HK-2 (cell line): ENCODE measurements at regions not wholly inside any gene's neighbourhood (a gene's known extent, or its start where the extent isn't known, plus 50 kb on each side); places are given as distances from the start of the nearest gene placed in this dataset.

Experiments
- DNase-seq: peaks from one replicate; pipeline ENCODE4 v3.0.0-alpha.2; 2018; ENCODE audit not compliant: unreplicated experiment

DNA sequence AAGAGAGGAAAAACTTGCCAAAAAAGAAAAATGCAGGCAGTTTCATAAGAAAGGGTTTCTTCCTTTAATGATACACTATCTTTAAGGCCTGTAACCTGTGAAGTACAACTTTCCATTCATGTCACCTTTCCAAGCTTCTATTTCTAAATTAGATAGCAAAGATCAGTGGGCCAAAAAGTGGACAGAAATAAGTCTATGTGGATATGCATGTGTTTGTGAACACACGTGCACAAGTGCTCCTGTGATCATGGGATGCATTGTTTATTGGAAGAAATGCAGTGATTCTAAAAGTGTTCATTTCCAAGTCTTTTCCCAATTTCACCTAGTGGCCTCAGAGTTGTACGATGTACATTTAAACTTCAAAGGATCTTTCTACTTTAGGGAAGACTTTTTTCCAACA is 230.0 kb upstream of the BLID start:
- no peak for DNase-seq

DNA sequence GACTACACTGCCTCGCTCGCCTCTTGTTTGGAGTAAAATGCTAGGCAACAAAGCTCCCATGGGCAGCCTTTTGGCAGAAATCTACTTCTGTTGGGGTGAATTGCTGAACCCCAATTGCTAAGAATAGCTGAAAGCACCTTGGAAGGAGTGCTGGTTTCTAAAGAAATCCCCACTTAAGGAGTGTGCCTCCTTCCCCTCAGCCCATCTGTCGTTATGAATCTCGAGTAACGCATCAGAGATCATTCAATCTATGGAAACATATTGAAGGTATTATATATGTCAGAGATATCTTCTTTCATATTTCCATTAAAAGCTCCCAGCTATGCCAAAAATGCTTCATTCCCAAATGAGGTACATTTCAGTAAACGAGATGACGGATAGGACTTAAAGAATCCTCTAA is 229.6 kb upstream of the BLID start:
- no peak for DNase-seq

GRCh38 chr11:122344215-122344614 is 228.2 kb upstream of the BLID start:
- DNase-seq: no peak

GRCh38 chr11:122343210-122343609 is 227.2 kb upstream of the BLID start:
- DNase-seq: no peak

- DNase-seq: no peak
These were observed 226.2 kb upstream of the BLID start for GRCh38 chr11:122342089-122342744.

DNA sequence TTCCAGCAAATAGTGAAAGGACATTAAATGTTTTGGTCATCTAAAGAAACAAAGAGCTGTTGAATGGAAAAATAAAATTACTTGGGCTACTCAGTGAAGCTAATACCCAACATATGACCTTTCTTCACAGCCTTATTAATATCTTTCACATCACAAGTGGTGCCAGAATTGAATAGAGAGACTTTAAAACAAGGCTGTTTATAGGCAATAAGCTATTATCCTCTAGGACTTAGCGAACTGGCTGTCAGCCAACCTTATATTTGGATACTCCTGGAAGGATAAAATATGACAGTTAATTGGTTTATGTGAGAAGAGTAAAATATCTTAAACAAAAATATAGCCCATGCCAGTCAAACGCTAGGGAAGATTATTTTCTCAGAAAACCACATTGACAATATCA is 225.5 kb upstream of the BLID start:
- no peak for DNase-seq

DNA sequence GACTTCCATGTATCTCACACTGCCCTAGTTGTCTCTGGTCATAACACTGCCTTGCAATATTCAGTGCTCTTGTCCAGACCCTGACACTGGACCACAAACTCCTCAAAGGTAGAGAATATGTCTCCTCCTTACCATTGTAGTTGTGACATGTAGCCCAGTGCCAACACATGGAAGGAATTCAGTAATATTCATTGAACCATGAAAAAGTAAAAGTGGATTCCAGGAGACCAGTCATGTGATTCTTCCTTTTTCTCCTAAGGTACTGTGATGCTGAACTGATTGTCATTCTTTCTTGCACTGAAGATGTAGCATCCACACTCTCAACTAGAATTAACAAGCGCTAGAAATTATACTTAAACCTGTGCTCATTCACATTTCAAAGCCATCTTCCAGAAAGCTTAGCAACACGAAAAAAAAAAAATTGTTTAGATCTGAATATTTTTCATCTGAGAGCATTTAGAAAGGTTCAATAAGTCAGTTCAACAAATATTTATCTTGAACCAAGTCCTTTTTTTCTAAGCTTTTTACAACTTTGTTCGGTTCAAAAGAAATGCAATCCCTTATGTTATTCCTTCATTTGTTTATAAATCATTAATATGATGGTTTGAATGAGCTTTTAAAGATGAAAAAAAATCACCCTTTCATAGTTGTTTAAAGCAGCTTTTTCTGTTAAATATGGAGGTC is 224.7 kb upstream of the BLID start:
- DNase-seq: no peak

- DNase-seq: no peak
These were observed 223.5 kb upstream of the BLID start for GRCh38 chr11:122339436-122340060.

DNA sequence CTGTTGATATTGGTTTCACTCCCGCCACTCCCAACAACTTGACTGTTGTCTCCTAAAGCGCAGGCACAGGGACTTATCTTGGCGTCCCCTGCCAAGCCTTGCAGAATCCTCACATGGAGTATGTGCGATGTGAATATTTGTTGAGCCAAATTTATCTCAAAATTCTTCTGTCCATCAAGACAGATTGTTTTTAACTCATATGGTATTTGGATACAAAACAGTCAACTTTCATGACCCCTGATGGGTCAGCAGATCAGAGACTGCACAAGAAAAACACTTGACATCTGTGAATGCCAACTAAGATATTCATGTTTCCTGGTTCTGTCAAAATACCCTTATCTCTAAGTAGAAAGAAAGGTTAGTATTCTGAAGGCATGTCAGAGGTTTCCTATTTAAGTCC is 221.7 kb upstream of the BLID start:
- no peak for DNase-seq

DNA sequence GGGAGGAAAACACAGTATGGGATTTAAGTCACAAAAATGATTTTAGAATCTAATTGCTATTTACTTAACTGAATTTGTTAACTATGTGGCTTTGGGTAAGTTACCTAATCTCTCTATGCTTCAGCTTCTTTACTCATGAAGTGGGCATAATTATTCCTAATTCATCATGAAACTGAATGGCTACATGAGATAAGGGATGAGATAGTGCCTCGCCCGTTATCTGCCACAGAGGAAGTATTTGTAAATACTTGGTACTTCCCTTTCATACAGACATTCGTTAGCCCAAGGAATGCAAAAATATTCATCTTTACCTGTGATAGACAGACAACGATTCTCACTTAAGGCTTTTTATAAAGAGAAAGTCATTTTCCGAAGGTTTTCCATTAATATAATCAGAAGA is 221.2 kb upstream of the BLID start:
- DNase-seq: no peak

- DNase-seq: no peak
These were observed 220.7 kb upstream of the BLID start for GRCh38 chr11:122336706-122337105.

DNA sequence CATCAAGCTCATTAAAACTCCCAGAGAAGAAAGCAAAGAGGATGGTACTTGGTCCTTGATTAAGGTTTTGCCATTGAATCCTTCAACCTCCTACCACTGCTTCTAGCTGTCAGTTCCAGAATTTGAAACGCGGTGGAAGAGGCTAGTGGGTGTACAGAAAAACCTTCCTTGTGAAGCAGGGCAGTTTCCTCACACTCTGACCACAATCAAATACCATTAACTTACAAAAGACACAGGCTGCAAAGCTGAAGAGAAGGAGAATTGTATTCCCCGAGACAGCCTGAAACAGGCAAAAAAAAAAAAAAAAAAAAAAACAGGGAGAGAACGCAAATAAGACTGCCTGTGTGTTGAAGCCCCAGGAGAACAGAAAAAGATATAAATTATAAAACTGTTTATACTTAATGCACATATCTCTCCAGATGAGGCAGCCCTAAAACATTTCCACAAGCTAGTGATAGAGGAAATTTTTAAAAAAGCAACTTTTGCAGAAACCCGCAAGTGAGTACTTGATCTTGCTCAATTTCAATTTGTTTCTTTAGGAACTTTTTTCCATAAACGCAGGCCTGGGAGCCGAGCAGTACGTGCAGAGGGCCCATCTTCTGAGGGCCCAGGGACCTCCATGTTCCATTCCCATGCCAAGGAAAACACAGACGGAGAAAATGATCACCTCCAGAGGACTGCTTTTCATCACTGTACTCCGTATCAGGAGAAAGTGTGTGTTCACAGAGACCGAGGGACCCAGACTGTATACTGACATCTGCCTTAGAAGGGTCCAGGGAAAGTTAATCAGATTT is 218.7 kb upstream of the BLID start:
- no peak for DNase-seq

DNA sequence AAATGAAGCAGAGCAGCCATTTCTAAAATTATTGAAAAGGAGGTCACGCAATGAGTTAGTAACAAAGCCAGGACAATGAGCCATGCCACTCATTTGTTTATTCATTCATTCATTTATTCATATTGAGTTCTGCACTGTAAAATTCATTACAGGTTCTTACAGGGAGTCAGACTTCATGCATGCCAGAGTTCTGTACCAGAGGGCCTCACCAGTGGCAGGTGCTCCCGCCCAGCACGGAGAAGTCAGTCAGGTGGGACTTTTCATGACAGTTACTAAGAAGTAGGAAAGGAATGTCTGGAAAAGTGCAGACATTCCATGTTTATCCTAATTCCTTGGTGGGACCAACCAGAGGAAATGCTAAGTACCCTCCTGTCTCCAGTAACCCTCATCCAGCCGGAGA is 217.5 kb upstream of the BLID start:
- DNase-seq: no peak

DNA sequence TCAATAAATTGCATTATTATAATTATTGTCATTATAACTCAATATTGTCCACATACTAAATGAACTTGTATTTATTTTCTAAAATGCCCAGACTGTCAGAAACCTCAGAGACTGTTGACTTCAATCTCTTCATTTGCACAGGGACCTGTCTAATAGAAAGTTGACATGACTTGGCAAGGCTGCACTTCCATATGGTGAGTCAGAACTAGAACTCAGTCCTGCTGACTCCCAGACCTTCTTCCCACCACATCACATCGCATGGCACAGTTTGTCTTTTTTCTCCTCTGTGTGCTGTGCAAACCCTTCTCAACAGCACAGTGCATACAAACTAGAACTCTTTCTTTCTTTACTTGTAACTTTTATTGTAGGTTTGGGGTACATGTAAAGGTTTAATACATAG is 215.1 kb upstream of the BLID start:
- no peak for DNase-seq

- no peak for DNase-seq
These were observed 214.4 kb upstream of the BLID start for GRCh38 chr11:122330279-122330965.

DNA sequence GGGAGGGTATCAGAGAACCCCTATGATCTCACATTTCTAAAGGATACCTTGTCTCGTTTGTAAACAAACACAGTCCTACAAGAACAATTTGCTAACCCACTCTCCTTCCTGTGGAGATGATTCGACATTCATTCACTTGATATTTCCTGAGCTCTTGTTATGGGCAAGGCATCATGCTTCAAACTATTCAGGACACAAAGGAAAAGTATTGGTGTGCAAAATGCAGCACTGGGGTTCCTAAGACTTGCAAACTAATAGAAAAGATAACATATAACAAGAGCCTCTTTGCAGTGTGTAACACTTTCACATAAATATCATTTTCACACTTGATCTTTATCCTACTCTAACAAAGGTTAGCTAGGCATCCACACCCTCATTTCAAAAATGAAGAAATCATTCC is 211.5 kb upstream of the BLID start:
- DNase-seq: no peak

GRCh38 chr11:122323754-122324421 is 207.9 kb upstream of the BLID start:
- no peak for DNase-seq

GRCh38 chr11:122322329-122322728 is 206.3 kb upstream of the BLID start:
- DNase-seq: no peak

DNA sequence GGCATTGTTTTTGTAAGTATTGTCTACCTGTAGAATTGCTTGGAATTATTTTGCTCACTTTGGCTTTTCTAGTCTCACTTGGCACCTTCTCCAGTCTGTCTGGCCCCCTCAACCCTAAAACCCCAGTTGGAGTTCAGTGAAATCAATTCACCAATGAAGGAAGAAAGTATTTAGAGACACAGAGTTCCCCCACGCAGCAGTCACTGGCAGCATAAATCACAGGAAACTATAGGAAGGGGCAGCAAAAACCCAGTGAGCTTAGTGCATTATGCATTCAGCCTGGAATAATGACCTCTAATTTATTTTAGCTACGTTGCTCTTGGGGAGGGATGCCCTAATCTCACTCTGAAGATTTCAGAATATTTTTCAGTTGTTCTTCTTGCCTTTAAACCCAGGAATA is 204.7 kb upstream of the BLID start:
- DNase-seq: no peak

DNA sequence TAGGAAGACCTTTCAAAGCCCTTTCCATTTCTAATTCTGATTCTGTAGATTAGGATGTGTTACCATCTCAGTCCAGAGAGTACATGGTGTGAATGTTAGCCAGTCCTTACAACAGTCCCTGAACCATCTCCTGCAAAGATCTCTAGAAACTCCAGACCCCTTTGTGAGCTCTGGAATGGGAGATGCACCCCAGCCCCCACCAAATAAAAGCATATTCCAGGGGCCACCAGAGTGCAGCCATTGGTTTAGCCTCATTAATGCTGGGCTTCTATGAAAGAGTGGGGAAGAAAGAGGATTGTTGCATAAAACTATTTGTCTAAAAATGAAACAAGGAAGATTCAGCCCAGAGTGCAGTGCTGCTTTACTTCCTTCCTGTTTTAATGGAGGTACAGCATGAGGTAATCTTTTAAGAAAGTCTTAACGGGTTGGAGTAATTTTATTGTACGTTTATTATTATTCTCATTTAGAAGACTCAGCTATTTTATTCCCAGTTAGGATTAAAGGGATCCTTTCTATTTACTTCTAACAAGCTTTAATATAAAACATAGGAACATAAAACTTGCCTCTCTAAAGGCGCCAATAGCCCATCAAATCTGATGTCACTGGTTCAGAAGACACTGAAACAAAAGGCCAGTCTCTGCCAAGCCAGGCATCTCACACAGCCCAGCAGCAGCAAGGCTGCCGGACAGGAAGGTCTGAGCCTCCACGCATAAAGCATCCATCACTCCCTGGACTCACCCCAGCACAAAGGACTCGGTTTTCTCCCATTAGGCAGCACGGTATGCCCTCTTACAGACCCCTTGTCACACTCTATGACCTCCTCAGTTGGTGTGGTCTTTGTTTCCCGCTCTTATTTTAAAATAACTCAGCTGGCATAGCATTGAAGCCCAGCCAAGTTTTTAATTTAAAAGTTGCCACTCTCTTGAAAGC is 203.9 kb upstream of the BLID start:
- DNase-seq: no peak
